Epithelial cell of proximal tubule (primary cell): ENCODE measurements at regions not wholly inside any gene's neighbourhood (a gene's known extent, or its start where the extent isn't known, plus 50 kb on each side); places are given as distances from the start of the nearest gene placed in this dataset.

Experiments used
- DNase-seq: peaks from one replicate; pipeline ENCODE4 v3.0.0-alpha.2; 2011; ENCODE audit warnings: low read depth
- H3K4me3 ChIP-seq: 2 replicates; pipeline ENCODE4 v1.5.1; 2011; ENCODE audit warnings: low read depth, mild to moderate bottlenecking, low read length
- CTCF ChIP-seq: conservative IDR thresholded peaks from 2 replicates; pipeline ENCODE4 v1.5.1; 2012; ENCODE audit warnings: low read depth, mild to moderate bottlenecking, low read length

- DNase-seq, result no peak
- H3K4me3 ChIP-seq, result no peak overlapping the region
- no peak for TF ChIP-seq CTCF
These were observed 190.6 kb downstream of the ISL1 start for GRCh38 chr5:51573835-51574234.

GRCh38 chr5:51582871-51583394 lies 199.7 kb downstream of the ISL1 start:
- DNase-seq, result no peak
- no peak overlapping the region for H3K4me3 ChIP-seq
- TF ChIP-seq CTCF, result no peak

GRCh38 chr5:51598026-51598425 lies 214.8 kb downstream of the ISL1 start:
- DNase-seq, result no peak
- no peak overlapping the region for H3K4me3 ChIP-seq
- TF ChIP-seq CTCF, result no peak

GRCh38 chr5:51599587-51599986 lies 216.3 kb downstream of the ISL1 start:
- no peak for DNase-seq
- H3K4me3 ChIP-seq, result no peak overlapping the region

GRCh38 chr5:51604324-51604723 lies 221.1 kb downstream of the ISL1 start:
- TF ChIP-seq CTCF, result no peak
- no peak for DNase-seq
- no peak overlapping the region for H3K4me3 ChIP-seq

More at GRCh38 chr5:51599587-51599986, 216.3 kb downstream of the ISL1 start:
- TF ChIP-seq CTCF, result no peak

- TF ChIP-seq CTCF, result no peak
- H3K4me3 ChIP-seq, result no peak overlapping the region
- DNase-seq, result no peak
These were observed 223.7 kb downstream of the ISL1 start for GRCh38 chr5:51606921-51607320.

GRCh38 chr5:51618234-51618633 lies 235.0 kb downstream of the ISL1 start:
- H3K4me3 ChIP-seq, result no peak overlapping the region
- no peak for TF ChIP-seq CTCF
- no peak for DNase-seq
